Tibial artery (tissue), 4 donors: ENCODE measurements at regions not wholly inside any gene's neighbourhood (a gene's known extent, or its start where the extent isn't known, plus 50 kb on each side); places are given as distances from the start of the nearest gene placed in this dataset.
"Not testable (repeated sequence)": the region's sequence is repeated elsewhere in the genome, so short reads cannot be mapped to it uniquely, and the experiment has no call there.

Experiments used
- DNase-seq, 2 donors: peaks; one replicate each; pipeline ENCODE4 v3.0.0-alpha.2; 2019
- H3K27ac ChIP-seq, 2 donors: fragments of 200-600 bp; sonication (generic) in 1 of 2; 1 replicate in 1 of 2; 2 replicates in 1 of 2; pipeline ENCODE4 v1.5.1; 2018 to 2019; ENCODE audit warnings: mild to moderate bottlenecking in 1 of 2
- H3K27me3 ChIP-seq, 2 donors: fragments of 200-600 bp; sonication (generic) in 1 of 2; one replicate each; pipeline versions ENCODE4 v1.5.1 to v1.6.0; 2016 to 2019
- H3K36me3 ChIP-seq, 3 donors: fragments of 200-600 bp; sonication (generic) in 2 of 3; one replicate each; pipeline ENCODE4 v1.5.1; 2016 to 2019; ENCODE audit warnings: mild to moderate bottlenecking in 2 of 3
- H3K4me1 ChIP-seq, 4 donors: fragments of 200-600 bp; sonication (generic) in 2 of 4; 1 replicate in 3 of 4; 2 replicates in 1 of 4; pipeline ENCODE4 v1.5.1; 2016 to 2019
- H3K4me3 ChIP-seq, 2 donors: fragments of 200-600 bp; sonication (generic) in 1 of 2; 1 replicate in 1 of 2; 2 replicates in 1 of 2; pipeline ENCODE4 v1.5.1; 2018 to 2019; ENCODE audit warnings: mild to moderate bottlenecking in 2 of 2
- H3K9me3 ChIP-seq, 3 donors: fragments of 200-600 bp; sonication (generic) in 1 of 3; one replicate each; pipeline ENCODE4 v1.5.1; 2016 to 2019
- CTCF ChIP-seq, 2 experiments: fragments of 200-600 bp in 1 of 2; fragments of 450-650 bp in 1 of 2; IDR thresholded peaks; one replicate each; pipeline ENCODE4 v1.5.1; 2017 to 2019; ENCODE audit warnings: antibody characterized with exemption in 2 of 2, mild to moderate bottlenecking in 1 of 2, moderate library complexity in 1 of 2
- intact Hi-C: fragments of 100-400 bp; cut with DNase I; formaldehyde crosslinking; loops from one replicate; pipeline ENCODE4 v1.15.0; 2023; ENCODE audit warnings: low total_unique reads

- TF ChIP-seq CTCF (IDR thresholded peaks at IDR 0.05): no peak
- no peak for DNase-seq
- Histone ChIP-seq H3K4me1 (peaks cover 0 to 57% (median 21%) of the 10 kb centered on the region in 4 donors), H3K4me3 (no peak overlapping the region), H3K9me3 (no peaks in the 10 kb centered on the region), H3K36me3 (no peaks in the 10 kb centered on the region), H3K27ac (peak overlapping the region in 1 of 2 donors; percentile 17), H3K27me3 (no peaks in the 10 kb centered on the region)
- intact Hi-C loops: no loop called here
These were observed 306.3 kb downstream of the FZD1 start for GRCh38 chr7:91570560-91570959.

- Histone ChIP-seq H3K27me3 (no peaks in the 10 kb centered on the region), H3K4me1 (peaks cover 0 to 47% (median 18%) of the 10 kb centered on the region in 4 donors), H3K4me3 (no peak overlapping the region), H3K9me3 (no peaks in the 10 kb centered on the region), H3K27ac (peak overlapping the region in 1 of 2 donors; percentile 17), H3K36me3 (no peaks in the 10 kb centered on the region)
- TF ChIP-seq CTCF (IDR thresholded peaks at IDR 0.05): no peak
- no peak for DNase-seq
- intact Hi-C loops: no loop called here
These were observed 307.4 kb downstream of the FZD1 start for GRCh38 chr7:91571601-91572000.

- intact Hi-C loops: no loop called here
- no peaks in the 10 kb centered on the region for H3K27me3 ChIP-seq
- H3K4me3 ChIP-seq: no peak overlapping the region
- no peak for DNase-seq
- no peak for TF ChIP-seq CTCF (IDR thresholded peaks at IDR 0.05)
- H3K36me3 ChIP-seq: no peaks in the 10 kb centered on the region
- peaks cover 0 to 37% (median 18%) of the 10 kb centered on the region in 4 donors for H3K4me1 ChIP-seq
- no peak overlapping the region for H3K27ac ChIP-seq
- H3K9me3 ChIP-seq: no peaks in the 10 kb centered on the region
These were observed 307.1 kb downstream of the MTERF1 start for GRCh38 chr7:91573405-91573804.

GRCh38 chr7:91576459-91576858 is 304.0 kb downstream of the MTERF1 start:
- DNase-seq, intact Hi-C loops, H3K27me3 ChIP-seq, H3K36me3 ChIP-seq, H3K4me3 ChIP-seq, H3K27ac ChIP-seq, H3K9me3 ChIP-seq: not testable (repeated sequence)
- H3K4me1 ChIP-seq: peaks cover 0 to 15% (median 3%) of the 10 kb centered on the region in 4 donors

GRCh38 chr7:91579837-91580236 is 300.7 kb downstream of the MTERF1 start:
- no peak for TF ChIP-seq CTCF (IDR thresholded peaks at IDR 0.05)
- no peak for DNase-seq
- Histone ChIP-seq H3K4me3 (no peak overlapping the region), H3K27ac (no peak overlapping the region), H3K36me3 (no peaks in the 10 kb centered on the region), H3K9me3 (no peaks in the 10 kb centered on the region), H3K27me3 (no peaks in the 10 kb centered on the region), H3K4me1 (no peaks in the 10 kb centered on the region)
- intact Hi-C loops: no loop called here

GRCh38 chr7:91582799-91583477 is 297.6 kb downstream of the MTERF1 start:
- intact Hi-C loops: no loop called here
- no peak for DNase-seq
- H3K27ac ChIP-seq: no peak overlapping the region
- H3K4me3 ChIP-seq: no peak overlapping the region
- no peaks in the 10 kb centered on the region for H3K4me1 ChIP-seq
- H3K27me3 ChIP-seq: no peaks in the 10 kb centered on the region
- H3K36me3 ChIP-seq: no peaks in the 10 kb centered on the region
- H3K9me3 ChIP-seq: no peaks in the 10 kb centered on the region
- no peak for TF ChIP-seq CTCF (IDR thresholded peaks at IDR 0.05)
